ENCODE measurements at regions not wholly inside any gene's neighbourhood (a gene's known extent, or its start where the extent isn't known, plus 50 kb on each side); places are given as distances from the start of the nearest gene placed in this dataset.

DNA sequence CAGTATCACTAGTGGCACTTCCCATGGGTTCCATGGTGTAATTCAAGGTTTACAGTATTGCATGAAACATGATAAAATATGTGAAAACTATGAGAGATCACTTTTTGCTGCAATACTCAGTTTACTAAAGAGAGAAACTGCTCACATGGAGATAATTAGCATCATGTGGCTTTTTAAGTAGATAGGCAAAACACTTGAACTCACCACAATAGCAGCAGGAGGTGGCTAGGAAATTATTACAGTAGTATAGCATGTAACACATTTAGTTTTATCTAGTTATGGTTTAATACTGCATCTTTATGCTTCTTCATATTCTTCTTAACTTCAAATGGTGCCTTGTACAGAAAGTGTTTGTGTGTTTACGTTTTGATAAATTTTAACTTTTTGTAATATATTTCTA, 698.5 kb upstream of the BRINP3 start:
- Histone ChIP-seq H3K9me3 (ENCODE audit: control insufficient read depth, insufficient read depth, low read length) (no peaks in the 10 kb centered on the region), H3K23ac (ENCODE audit: low read depth, low read length) (no peak overlapping the region), H3K4me2 (ENCODE audit: low read depth, low read length) (no peak overlapping the region), H3K9ac (ENCODE audit: low read depth, low read length) (no peak overlapping the region), H3K27ac (ENCODE audit: insufficient read depth, low read length) (no peak overlapping the region), H3K14ac (replicated peaks; ENCODE audit: low read depth, low read length) (no peak overlapping the region), H4K5ac (ENCODE audit: low read depth, low read length) (no peak overlapping the region), H2BK120ac (ENCODE audit: low read depth, low read length) (no peak overlapping the region), H3K27me3 (ENCODE audit: control insufficient read depth, insufficient read depth, low read length) (no peaks in the 10 kb centered on the region), H2BK5ac (ENCODE audit: low read depth, low read length, poor library complexity, severe bottlenecking) (no peak overlapping the region), H3K56ac (ENCODE audit: extremely low read depth, insufficient read depth, low read length) (no peak overlapping the region), H4K20me1 (ENCODE audit: insufficient read depth, low read length) (no peaks in the 10 kb centered on the region), H4K8ac (ENCODE audit: low read depth in 2 of 2, low read length in 2 of 2) (no peak overlapping the region), H3K4me3 (ENCODE audit: insufficient read depth, low read depth, low read length) (no peak overlapping the region), H3K9me1 (ENCODE audit: insufficient read depth, low read length) (no peaks in the 10 kb centered on the region), H2BK15ac (ENCODE audit: low read depth, low read length) (no peak overlapping the region), H2AK9ac (replicated peaks; ENCODE audit: low read depth, low read length, poor library complexity) (no peak overlapping the region), H4K91ac (ENCODE audit: insufficient read depth, low read depth, low read length) (no peak overlapping the region), H3K36me3 (ENCODE audit: control insufficient read depth, insufficient read depth, low read length) (no peaks in the 10 kb centered on the region), H3K4me1 (ENCODE audit: control insufficient read depth, insufficient read depth, low read length) (no peaks in the 10 kb centered on the region), H2AFZ (replicated peaks; ENCODE audit: low read length, poor library complexity) (no peak overlapping the region), H3K79me1 (ENCODE audit: low read depth in 1 of 2, low read length in 2 of 2) (no peaks in the 10 kb centered on the region), H2BK20ac (ENCODE audit: low read depth, low read length) (no peak overlapping the region), H3K4ac (ENCODE audit: low read depth, low read length) (no peak overlapping the region), H2AK5ac (ENCODE audit: low read depth, low read length) (no peak overlapping the region), H3K18ac (ENCODE audit: low read depth, low read length) (no peak overlapping the region)
- CTCF ChIA-PET, result no interaction called here
- TF ChIP-seq CTCF (conservative IDR thresholded peaks at IDR 0.05; ENCODE audit: low read depth, low read length) (no peak), POLR2A (IDR thresholded peaks at IDR 0.05; ENCODE audit: low read depth, low read length) (no peak), RFX5 (IDR thresholded peaks at IDR 0.05; ENCODE audit: low read depth, low read length) (no peak), NFE2L2 (IDR thresholded peaks at IDR 0.05; ENCODE audit: low read depth, low read length) (no peak), MAZ (IDR thresholded peaks at IDR 0.05; ENCODE audit: borderline replicate concordance, low read depth, low read length) (no peak), MAFK (IDR thresholded peaks at IDR 0.05; ENCODE audit: low read depth, low read length) (no peak), BHLHE40 (IDR thresholded peaks at IDR 0.05; ENCODE audit: low read depth, low read length) (no peak), MXI1 (IDR thresholded peaks at IDR 0.05; ENCODE audit: borderline replicate concordance, low read depth, low read length) (no peak), CEBPB (IDR thresholded peaks at IDR 0.05; ENCODE audit: low read depth, low read length) (no peak), CHD1 (IDR thresholded peaks at IDR 0.05; ENCODE audit: low read depth, low read length) (no peak), SMC3 (IDR thresholded peaks at IDR 0.05; ENCODE audit: low read depth, low read length) (no peak), RAD21 (IDR thresholded peaks at IDR 0.05; ENCODE audit: low read length) (no peak), FOS (IDR thresholded peaks at IDR 0.05; ENCODE audit: low read depth, low read length) (no peak), ELK1 (IDR thresholded peaks at IDR 0.05; ENCODE audit: borderline replicate concordance, low read depth, low read length) (no peak), RCOR1 (IDR thresholded peaks at IDR 0.05; ENCODE audit: insufficient replicate concordance, low read length) (no peak)
- TF ChIP-seq, protein P1, sequence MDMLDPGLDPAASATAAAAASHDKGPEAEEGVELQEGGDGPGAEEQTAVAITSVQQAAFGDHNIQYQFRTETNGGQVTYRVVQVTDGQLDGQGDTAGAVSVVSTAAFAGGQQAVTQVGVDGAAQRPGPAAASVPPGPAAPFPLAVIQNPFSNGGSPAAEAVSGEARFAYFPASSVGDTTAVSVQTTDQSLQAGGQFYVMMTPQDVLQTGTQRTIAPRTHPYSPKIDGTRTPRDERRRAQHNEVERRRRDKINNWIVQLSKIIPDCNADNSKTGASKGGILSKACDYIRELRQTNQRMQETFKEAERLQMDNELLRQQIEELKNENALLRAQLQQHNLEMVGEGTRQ (IDR thresholded peaks at IDR 0.05; ENCODE audit: low read depth, low read length), result no peak
- BruUV-seq (replicated peaks), result no TSS peak
- intact Hi-C loops (cut with micrococcal nuclease) (no loop called here), dilution Hi-C loops (cut with HindIII; ENCODE audit: low sequenced_read_pairs, unreplicated experiment) (no loop called here), in situ Hi-C loops (cut with MboI; ENCODE audit: low sequenced_read_pairs) (no loop called here)
- POLR2A ChIA-PET (ENCODE audit: unreplicated experiment), result no interaction called here
- WGBS, 2 experiments (ENCODE audit: extremely low coverage in 2 of 2, insufficient read length in 1 of 2), result no CpG with 5 or more reads among the region's 1 CpG
- no peak for DNase-seq
- no peak for ATAC-seq (ENCODE audit: low read depth)

Data from IMR-90 (cell line).